Activated CD8-positive, alpha-beta T cell treated with anti-CD3 and anti-CD28 coated beads, Interleukin-2, amount 10 ng/mL, durations not matched to agents 7 days and 5 days (primary cell): ENCODE measurements at regions not wholly inside any gene's neighbourhood (a gene's known extent, or its start where the extent isn't known, plus 50 kb on each side); places are given as distances from the start of the nearest gene placed in this dataset.

ENCODE experiments used
- ATAC-seq: fragments of 150-1000 bp; cut with Tn5 transposase; one replicate; pipeline ENCODE4 v1.10.0; 2021; ENCODE audit warnings: moderate library complexity
- CTCF ChIA-PET: fragments of 350-600 bp; sonication (Branson Sonifier 250); formaldehyde crosslinking; loops from one replicate; lab custom pipeline; 2021; ENCODE audit warnings: antibody characterized with exemption; lab: Charles Lee
- POLR2A ChIA-PET: fragments of 350-600 bp; sonication (Branson Sonifier 250); formaldehyde crosslinking; loops from one replicate; lab custom pipeline; 2021; ENCODE audit warnings: antibody characterized with exemption; lab: Charles Lee
- DNase-seq: peaks from one replicate; pipeline ENCODE4 v3.0.0-alpha.2; 2020
- H3K27ac Mint-ChIP-seq: one replicate; pipeline ENCODE4 v1.8.0; 2021; ENCODE audit warnings: mild to moderate bottlenecking, mixed read lengths
- H3K27me3 Mint-ChIP-seq: one replicate; pipeline ENCODE4 v1.8.0; 2021; ENCODE audit warnings: low read depth, mixed read lengths
- H3K36me3 Mint-ChIP-seq: one replicate; pipeline ENCODE4 v1.8.0; 2021; ENCODE audit warnings: low read depth, mixed read lengths
- H3K4me1 Mint-ChIP-seq: one replicate; pipeline ENCODE4 v1.8.0; 2021; ENCODE audit warnings: low read depth, mixed read lengths
- H3K4me3 Mint-ChIP-seq: one replicate; pipeline ENCODE4 v1.8.0; 2021; ENCODE audit warnings: mild to moderate bottlenecking, mixed read lengths
- H3K9me3 Mint-ChIP-seq: one replicate; pipeline ENCODE4 v1.8.0; 2022; ENCODE audit warnings: mixed read lengths; ENCODE audit not compliant: insufficient read depth

DNA sequence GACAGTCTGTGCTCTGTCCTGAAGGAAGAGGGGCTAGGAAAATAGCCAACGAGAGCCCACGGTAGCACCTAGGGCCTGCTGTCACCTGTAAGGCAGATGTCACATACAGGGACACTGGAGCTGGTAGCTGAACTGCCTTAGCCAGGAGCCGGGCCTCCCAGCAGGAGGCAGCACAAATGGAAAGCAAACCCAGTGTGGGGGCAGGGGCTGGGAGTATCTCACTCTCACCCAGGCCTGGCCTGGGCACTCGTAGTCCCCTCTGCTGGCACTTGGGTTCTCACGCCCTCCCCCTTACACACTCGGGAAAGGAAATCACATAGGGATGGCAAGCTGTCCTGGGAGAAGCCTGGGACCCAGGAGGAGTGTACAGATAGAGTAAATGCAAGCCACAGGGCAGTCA lies 173.1 kb upstream of the CHRNA7 start:
- no peak overlapping the region for H3K27ac Mint-ChIP-seq
- ChIA-PET CTCF (no interaction called here), POLR2A (no interaction called here)
- ATAC-seq (no peak), DNase-seq (no peak)
- H3K9me3 Mint-ChIP-seq, result no peaks in the 10 kb centered on the region
- no peaks in the 10 kb centered on the region for H3K4me1 Mint-ChIP-seq
- no peaks in the 10 kb centered on the region for H3K36me3 Mint-ChIP-seq
- H3K4me3 Mint-ChIP-seq, result no peak overlapping the region
- peaks cover 9% of the 10 kb centered on the region for H3K27me3 Mint-ChIP-seq

DNA sequence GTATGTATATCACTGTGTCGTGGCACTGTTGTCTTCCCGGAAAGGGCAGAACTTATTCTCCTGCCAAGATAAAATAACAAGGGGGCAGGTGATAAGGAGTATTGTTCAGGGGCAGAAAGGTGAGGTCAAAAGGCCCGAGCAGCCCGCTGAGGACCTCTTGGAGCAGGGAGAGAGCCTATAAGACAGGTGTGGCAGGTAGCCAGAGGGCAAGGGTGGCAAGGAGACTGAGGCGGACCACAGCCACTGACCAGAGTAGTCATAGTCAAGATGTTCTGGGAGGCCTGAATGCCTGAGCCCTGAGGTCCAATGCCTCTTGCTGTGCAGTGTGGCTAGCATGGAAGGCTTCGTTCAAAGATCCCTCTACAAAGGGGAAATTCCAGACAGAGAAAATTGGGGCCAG lies 172.3 kb upstream of the CHRNA7 start:
- Mint-ChIP-seq H3K27ac (no peak overlapping the region), H3K4me1 (no peaks in the 10 kb centered on the region), H3K4me3 (no peak overlapping the region), H3K9me3 (no peaks in the 10 kb centered on the region), H3K27me3 (peaks cover 9% of the 10 kb centered on the region), H3K36me3 (no peaks in the 10 kb centered on the region)
- ChIA-PET CTCF (no interaction called here), POLR2A (no interaction called here)
- ATAC-seq, result no peak
- DNase-seq, result no peak

DNA sequence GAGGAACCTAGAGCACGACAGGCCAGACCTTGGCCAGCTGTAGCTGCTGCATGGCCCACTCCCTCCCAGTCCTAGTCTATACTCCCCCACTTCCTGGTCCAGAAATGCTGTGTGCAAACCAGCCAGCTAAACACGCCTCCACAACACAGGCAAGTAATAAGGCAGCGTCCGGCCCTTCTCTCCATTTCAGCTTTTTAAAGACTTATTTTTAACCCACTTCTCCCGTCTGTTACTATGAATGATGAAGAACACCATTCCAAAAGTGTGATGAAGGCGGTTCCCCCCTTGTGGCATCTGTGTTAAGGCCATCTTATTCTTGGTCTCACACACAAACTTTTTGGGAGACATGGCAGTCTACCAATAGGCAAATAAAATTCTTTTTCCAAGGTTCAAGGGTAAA lies 164.1 kb upstream of the CHRNA7 start:
- H3K36me3 Mint-ChIP-seq, result no peaks in the 10 kb centered on the region
- no peak overlapping the region for H3K27ac Mint-ChIP-seq
- DNase-seq, result no peak
- H3K4me1 Mint-ChIP-seq, result peaks cover 9% of the 10 kb centered on the region
- POLR2A ChIA-PET, result no interaction called here
- no peak overlapping the region for H3K4me3 Mint-ChIP-seq
- ATAC-seq, result no peak
- H3K9me3 Mint-ChIP-seq, result no peaks in the 10 kb centered on the region
- CTCF ChIA-PET, result no interaction called here
- H3K27me3 Mint-ChIP-seq, result peaks cover 26% of the 10 kb centered on the region

DNA sequence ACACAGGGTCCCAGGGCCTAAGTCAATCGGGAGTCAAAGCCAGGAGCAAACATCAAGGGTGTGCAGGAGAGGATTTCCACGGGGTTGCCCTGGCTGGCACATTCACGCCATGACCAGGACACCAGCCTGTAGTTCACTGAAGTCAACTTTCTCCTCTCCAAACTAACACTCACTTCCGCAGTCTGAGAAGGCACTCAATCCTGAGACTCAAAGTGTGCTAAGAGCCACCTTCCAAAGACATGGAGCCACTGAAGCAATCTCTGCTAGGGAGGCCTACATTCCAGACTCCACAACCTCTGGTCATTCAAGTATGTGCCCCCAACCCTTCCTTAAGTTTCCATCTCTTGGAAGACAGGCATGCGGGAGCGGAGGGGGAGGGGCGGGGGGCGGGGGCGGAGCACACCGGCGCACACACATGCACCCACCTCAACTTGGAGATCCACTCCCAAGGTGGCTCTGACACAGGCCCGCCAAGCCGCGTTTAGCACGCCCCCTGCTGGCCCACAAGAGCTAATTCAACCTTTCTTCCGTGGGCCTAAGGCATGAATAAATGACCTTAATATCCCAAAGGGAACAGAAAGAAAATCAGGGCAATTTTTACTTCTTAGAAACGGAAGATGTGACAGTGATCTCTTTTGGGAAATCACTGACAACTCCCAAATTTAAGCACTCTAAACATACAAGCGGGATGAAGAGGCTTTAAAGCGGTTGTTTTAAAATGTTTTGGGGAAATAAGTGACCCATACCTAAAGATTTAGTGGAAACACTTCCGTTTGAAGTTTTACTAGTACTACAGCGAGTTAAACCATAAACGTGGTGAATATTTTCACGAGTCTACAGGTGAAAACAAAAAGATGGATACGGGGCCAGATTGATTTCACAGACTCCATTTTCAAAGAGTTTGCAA lies 162.5 kb upstream of the CHRNA7 start:
- ATAC-seq (peak; percentile 32), DNase-seq (peak; percentile 66)
- POLR2A ChIA-PET, result no interaction called here
- peaks cover 29% of the 10 kb centered on the region for H3K27me3 Mint-ChIP-seq
- H3K4me1 Mint-ChIP-seq, result peaks cover 9% of the 10 kb centered on the region
- CTCF ChIA-PET, result interaction anchor here (0.6 to 1.4 kb wide), 2 partner anchors 8 to 105 kb away, joined by 3 to 5 read pairs; no protein-coding TSS in a partner anchor
- no peak overlapping the region for H3K4me3 Mint-ChIP-seq
- no peaks in the 10 kb centered on the region for H3K9me3 Mint-ChIP-seq
- no peaks in the 10 kb centered on the region for H3K36me3 Mint-ChIP-seq
- H3K27ac Mint-ChIP-seq, result no peak overlapping the region

DNA sequence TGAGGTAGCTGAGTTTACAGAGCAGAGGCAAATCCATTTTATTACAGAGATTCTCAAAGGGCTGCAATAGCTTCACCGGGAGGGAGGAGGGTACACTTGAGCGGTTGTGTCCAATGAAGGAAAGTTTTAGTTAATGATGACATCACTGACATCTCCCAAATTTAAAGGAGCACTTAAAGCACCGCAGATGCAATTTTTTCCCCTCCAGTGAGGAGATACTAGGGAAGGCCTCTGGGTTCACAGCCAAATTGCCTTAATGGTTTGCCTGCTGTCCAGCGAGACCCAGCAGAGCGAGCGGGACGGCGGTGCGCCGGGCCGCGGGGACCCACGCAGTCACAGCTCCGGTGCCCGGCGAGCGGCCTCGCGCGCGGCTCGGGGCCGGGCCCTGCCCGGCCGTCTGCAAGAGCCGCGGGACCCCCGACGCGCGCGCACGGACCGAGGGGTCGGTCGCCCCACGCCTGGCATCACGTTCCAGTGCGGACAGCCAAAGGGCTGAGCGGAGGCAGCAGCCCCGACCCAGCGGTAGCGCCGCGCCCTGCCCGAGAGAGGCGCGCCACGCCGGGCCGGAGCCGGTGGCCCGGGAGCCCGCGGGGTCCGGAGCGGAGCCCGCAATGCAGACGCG lies 160.5 kb upstream of the CHRNA7 start:
- H3K27me3 Mint-ChIP-seq, result peaks cover 32% of the 10 kb centered on the region
- no peak overlapping the region for H3K27ac Mint-ChIP-seq
- no peaks in the 10 kb centered on the region for H3K36me3 Mint-ChIP-seq
- no peaks in the 10 kb centered on the region for H3K9me3 Mint-ChIP-seq
- ChIA-PET CTCF (interaction anchor here (0.9 kb wide), 1 partner anchor 10 kb away, joined by 3 read pairs; no protein-coding TSS in a partner anchor), POLR2A (no interaction called here)
- H3K4me3 Mint-ChIP-seq, result peak overlapping the region; percentile 67
- H3K4me1 Mint-ChIP-seq, result peaks cover 9% of the 10 kb centered on the region
- ATAC-seq (no peak), DNase-seq (no peak)

DNA sequence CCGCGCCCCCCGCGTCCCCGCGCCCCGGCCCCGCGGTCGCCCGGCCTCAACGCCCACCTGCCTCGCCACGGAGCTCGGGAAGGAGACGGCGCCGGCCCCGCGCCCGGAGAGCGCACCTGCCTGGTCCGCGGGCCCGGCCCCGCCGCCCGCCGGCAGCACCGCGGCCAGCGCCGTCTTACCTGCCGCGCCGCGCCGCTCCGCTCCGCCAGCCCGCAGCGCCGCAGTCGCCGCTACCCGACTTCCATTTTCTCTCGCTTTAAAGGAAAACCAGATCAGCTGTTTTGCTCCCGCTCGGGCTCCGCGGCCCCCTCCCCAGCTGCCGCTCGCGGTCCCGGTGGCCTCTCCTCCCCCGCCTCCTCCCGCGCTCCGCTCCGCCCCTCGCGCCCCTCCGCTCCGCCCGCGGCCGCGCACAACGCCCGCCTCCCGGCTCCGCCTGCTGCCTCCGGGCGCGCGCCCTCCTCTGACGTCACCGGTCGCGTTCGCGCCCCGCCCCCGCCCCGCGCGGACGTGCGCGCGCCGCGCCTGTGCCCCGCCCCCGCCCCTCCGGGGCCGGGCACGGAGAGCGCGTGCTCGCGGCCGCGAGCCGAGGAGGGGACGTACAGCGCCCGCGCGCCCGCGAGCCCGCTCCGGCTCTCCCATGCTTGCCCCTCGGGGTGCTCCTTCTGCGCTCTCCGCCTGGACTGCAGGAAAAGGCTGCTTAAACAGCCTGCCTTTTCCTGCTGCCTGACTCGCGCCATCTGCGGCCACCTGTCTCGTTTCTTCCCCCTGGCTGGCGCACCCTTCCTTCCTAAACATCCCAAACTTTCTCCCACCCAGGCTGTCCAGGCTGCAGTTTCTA lies 159.8 kb upstream of the CHRNA7 start, which contains the start of gene OTUD7A:
OTUD7A (minus strand) TSS at position 346 of the 838 bp plus-strand sequence.
- no peaks in the 10 kb centered on the region for H3K36me3 Mint-ChIP-seq
- ATAC-seq (peak; percentile 89), DNase-seq (peak; percentile 80)
- peaks cover 31% of the 10 kb centered on the region for H3K27me3 Mint-ChIP-seq
- ChIA-PET CTCF (no interaction called here), POLR2A (no interaction called here)
- H3K4me3 Mint-ChIP-seq, result peak within 1 kb of the TSS; percentile 87
- no peaks in the 10 kb centered on the region for H3K9me3 Mint-ChIP-seq
- peaks cover 9% of the 10 kb centered on the region for H3K4me1 Mint-ChIP-seq
- H3K27ac Mint-ChIP-seq, result peak within 1 kb of the TSS; percentile 19

DNA sequence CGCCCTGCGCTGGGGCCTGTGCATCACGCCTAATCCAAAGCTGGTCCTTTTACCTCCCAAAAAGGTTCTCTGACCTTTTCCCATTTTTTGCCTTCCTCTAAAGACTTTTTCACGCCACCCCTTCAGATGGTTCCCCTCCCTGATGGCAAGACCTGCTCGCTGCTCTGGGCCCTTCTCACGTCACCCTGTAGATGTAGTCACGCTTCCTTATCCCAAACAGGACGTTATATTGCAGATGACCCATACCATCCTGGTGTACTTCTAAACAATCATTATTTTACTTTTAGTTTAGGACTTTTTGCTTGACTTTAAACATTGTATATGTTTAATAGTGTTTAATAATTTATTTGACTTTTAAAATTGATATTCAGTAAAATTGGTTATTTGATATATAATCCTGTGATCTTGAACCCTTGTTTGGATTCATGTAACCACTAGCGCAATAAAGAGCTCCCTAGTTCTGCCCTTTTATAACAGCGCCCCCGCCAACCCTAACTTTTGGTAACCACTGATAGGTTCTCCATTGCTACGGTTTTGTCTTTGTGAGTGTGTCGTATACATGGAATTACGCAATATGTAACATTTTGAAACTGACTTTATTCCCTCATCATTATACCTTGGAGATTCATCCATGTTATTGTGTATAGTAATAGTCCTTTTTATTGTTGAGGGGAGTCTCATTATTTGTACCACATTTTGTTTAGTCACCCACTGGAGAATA lies 159.0 kb upstream of the CHRNA7 start:
- H3K27me3 Mint-ChIP-seq, result peaks cover 31% of the 10 kb centered on the region
- peak overlapping the region; percentile 19 for H3K27ac Mint-ChIP-seq
- DNase-seq, result no peak
- CTCF ChIA-PET, result no interaction called here
- H3K9me3 Mint-ChIP-seq, result no peaks in the 10 kb centered on the region
- no peak for ATAC-seq
- POLR2A ChIA-PET, result no interaction called here
- H3K36me3 Mint-ChIP-seq, result no peaks in the 10 kb centered on the region
- H3K4me3 Mint-ChIP-seq, result peak overlapping the region; percentile 87
- peaks cover 9% of the 10 kb centered on the region for H3K4me1 Mint-ChIP-seq

DNA sequence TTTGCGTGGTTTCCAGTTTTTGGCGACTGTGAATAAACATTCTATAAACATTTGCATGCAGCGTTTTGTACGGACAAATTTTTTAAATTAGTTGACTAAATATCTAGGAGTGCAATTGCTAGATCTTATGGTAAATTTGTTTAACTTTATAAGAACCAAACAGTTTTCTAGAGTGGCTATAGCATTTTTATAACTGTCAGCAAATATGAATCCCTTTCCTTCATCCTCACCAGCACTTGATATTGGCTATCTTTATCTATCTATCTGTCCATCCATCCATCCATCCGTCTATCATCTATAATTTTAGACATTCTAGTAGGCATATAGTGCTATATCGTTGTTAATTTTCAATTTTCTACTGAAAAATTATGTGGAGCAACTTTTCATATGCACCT lies 158.4 kb upstream of the CHRNA7 start:
- Mint-ChIP-seq H3K27me3 (peaks cover 33% of the 10 kb centered on the region), H3K27ac (no peak overlapping the region), H3K9me3 (no peaks in the 10 kb centered on the region), H3K36me3 (no peaks in the 10 kb centered on the region), H3K4me3 (no peak overlapping the region), H3K4me1 (peaks cover 9% of the 10 kb centered on the region)
- ChIA-PET CTCF (no interaction called here), POLR2A (no interaction called here)
- ATAC-seq, result no peak
- DNase-seq, result no peak

DNA sequence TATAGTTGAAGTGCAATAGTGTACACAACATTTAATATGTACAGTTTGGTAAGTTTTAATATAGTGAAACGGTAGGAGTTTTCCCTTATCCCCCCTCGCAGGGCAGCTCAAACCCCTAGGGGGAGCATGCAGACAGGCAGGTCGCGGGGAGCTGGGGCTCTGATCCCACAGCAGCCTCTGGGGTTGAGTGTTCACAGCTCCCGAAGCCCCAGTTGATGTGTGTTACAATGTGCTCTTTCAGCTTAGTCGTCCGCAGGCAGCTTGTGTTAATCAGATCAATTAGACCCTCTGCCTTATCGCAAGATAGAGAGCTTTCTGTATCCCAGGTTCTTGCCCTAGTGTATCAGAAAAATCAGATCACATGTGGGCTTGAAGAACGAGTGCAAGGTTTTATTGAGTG lies 143.1 kb upstream of the CHRNA7 start:
- no peak for ATAC-seq
- Mint-ChIP-seq H3K4me3 (no peak overlapping the region), H3K36me3 (no peaks in the 10 kb centered on the region), H3K9me3 (no peaks in the 10 kb centered on the region), H3K27me3 (peaks cover 15% of the 10 kb centered on the region), H3K4me1 (no peaks in the 10 kb centered on the region), H3K27ac (no peak overlapping the region)
- CTCF ChIA-PET, result no interaction called here
- no peak for DNase-seq
- POLR2A ChIA-PET, result no interaction called here

DNA sequence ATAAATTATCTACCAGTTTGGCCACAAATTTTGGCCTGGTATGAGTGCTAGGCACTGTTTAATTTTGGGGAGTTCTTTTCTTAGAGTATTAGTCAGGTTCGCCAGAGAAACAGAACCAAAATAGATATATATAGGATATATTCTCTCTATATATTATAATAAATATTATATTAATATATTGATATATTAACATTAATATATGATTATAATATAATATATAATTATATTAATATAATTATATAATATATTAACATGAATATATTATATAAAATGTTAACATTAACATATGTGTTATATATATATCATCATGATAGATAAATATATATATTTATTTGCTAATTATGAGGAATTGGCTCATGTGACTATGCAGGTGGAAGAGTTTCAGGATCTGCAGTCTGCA lies 137.8 kb upstream of the CHRNA7 start:
- no peaks in the 10 kb centered on the region for H3K36me3 Mint-ChIP-seq
- CTCF ChIA-PET, result no interaction called here
- no peaks in the 10 kb centered on the region for H3K4me1 Mint-ChIP-seq
- peaks cover 13% of the 10 kb centered on the region for H3K27me3 Mint-ChIP-seq
- DNase-seq, result no peak
- no peak overlapping the region for H3K4me3 Mint-ChIP-seq
- H3K27ac Mint-ChIP-seq, result no peak overlapping the region
- H3K9me3 Mint-ChIP-seq, result peaks cover 3% of the 10 kb centered on the region
- POLR2A ChIA-PET, result no interaction called here
- no peak for ATAC-seq

DNA sequence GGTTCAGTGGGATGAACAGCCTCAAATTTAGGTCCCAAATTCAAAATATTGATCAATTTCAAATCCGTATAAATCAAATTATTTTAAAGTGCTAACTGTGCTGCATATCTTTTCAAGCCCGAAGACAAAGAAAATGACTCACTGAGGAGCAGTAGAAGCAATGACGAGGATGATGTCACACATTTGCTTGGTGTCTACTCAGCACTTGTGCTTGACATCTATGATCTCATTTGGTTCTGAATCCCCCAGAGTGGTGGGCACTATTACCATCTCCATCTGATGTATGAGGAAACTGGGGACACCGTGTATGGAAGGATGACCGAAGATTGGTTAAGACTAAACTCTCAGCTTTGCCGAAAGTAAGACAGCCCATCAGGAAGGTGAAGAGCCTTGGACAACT lies 136.5 kb upstream of the CHRNA7 start:
- Mint-ChIP-seq H3K4me1 (no peaks in the 10 kb centered on the region), H3K36me3 (no peaks in the 10 kb centered on the region), H3K27ac (no peak overlapping the region), H3K9me3 (peaks cover 8% of the 10 kb centered on the region), H3K4me3 (no peak overlapping the region), H3K27me3 (peaks cover 9% of the 10 kb centered on the region)
- CTCF ChIA-PET, result no interaction called here
- POLR2A ChIA-PET, result no interaction called here
- ATAC-seq, result no peak
- DNase-seq, result no peak
